A673 (cell line): ENCODE measurements at regions not wholly inside any gene's neighbourhood (a gene's known extent, or its start where the extent isn't known, plus 50 kb on each side); places are given as distances from the start of the nearest gene placed in this dataset.

ENCODE experiments used
- CTCF ChIP-seq: fragments of 300-800, 200-600 bp; sonication (generic); conservative IDR thresholded peaks from 2 replicates; pipeline ENCODE4 v1.5.1; 2017; ENCODE audit warnings: low read depth, mild to moderate bottlenecking, antibody characterized with exemption, low read length, moderate library complexity, mixed read lengths
- EZH2 ChIP-seq: fragments of 200-600 bp; sonication (generic); IDR thresholded peaks from 2 replicates; pipeline ENCODE4 v1.6.1; 2017; ENCODE audit warnings: borderline replicate concordance, low read depth, mild to moderate bottlenecking, mixed read lengths, antibody characterized with exemption, low read length; ENCODE audit not compliant: poor library complexity, severe bottlenecking

- no peak for TF ChIP-seq EZH2
- TF ChIP-seq CTCF, result no peak
Measured at GRCh38 chr18:54069729-54070128, 154.7 kb downstream of the MBD2 start.
